Esophagus muscularis mucosa (tissue), 4 donors: ENCODE measurements at regions not wholly inside any gene's neighbourhood (a gene's known extent, or its start where the extent isn't known, plus 50 kb on each side); places are given as distances from the start of the nearest gene placed in this dataset.
"Not testable (repeated sequence)": the region's sequence is repeated elsewhere in the genome, so short reads cannot be mapped to it uniquely, and the experiment has no call there.

Experiments used
- DNase-seq: peaks from one replicate; pipeline ENCODE4 v3.0.0-alpha.2; 2017; ENCODE audit errors: extremely low spot score
- H3K27ac ChIP-seq, 4 donors: fragments of 200-600 bp; sonication (generic); replicated peaks in 1 of 4; 1 replicate in 3 of 4; 2 replicates in 1 of 4; pipeline ENCODE4 v1.5.1; 2016 to 2019; ENCODE audit warnings: mild to moderate bottlenecking in 1 of 4
- H3K27me3 ChIP-seq, 4 donors: fragments of 200-600 bp; sonication (generic); one replicate each; pipeline versions ENCODE4 v1.5.1 to v1.6.0; 2016 to 2019
- H3K36me3 ChIP-seq, 4 donors: fragments of 200-600 bp; sonication (generic); one replicate each; pipeline ENCODE4 v1.5.1; 2016 to 2019
- H3K4me1 ChIP-seq, 4 donors: fragments of 200-600 bp; sonication (generic); one replicate each; pipeline ENCODE4 v1.5.1; 2016 to 2019
- H3K4me3 ChIP-seq, 4 donors: fragments of 200-600 bp; sonication (generic); 1 replicate in 2 of 4; 2 replicates in 2 of 4; pipeline ENCODE4 v1.5.1; 2016 to 2019; ENCODE audit warnings: mild to moderate bottlenecking in 4 of 4, moderate library complexity in 1 of 4
- H3K9me3 ChIP-seq, 4 donors: fragments of 200-600 bp; sonication (generic); 1 replicate in 3 of 4; 2 replicates in 1 of 4; pipeline ENCODE4 v1.5.1; 2016 to 2019
- EP300 ChIP-seq: sonication (generic); formaldehyde crosslinking; IDR thresholded peaks from one replicate; pipeline ENCODE4 v1.6.1; 2017; ENCODE audit warnings: antibody characterized with exemption
- POLR2A ChIP-seq: fragments of 450-650 bp; IDR thresholded peaks from one replicate; pipeline ENCODE4 v1.6.1; 2017; ENCODE audit warnings: antibody characterized with exemption, moderate library complexity, mild to moderate bottlenecking, low read depth
- POLR2AphosphoS5 ChIP-seq, 2 donors: sonication (generic); formaldehyde crosslinking; IDR thresholded peaks; one replicate each; pipeline ENCODE4 v1.6.1; 2017; ENCODE audit warnings: antibody characterized with exemption in 2 of 2
- WGBS: methylation state at CpG from one replicate; pipeline ENCODE4 v1.1.5; 2018; 5-methylcytosine and 5-hydroxymethylcytosine counted together
- intact Hi-C: fragments of 100-400 bp; cut with DNase I; formaldehyde crosslinking; loops from one replicate; pipeline ENCODE4 v1.15.1; 2023
- TF ChIP-seq, protein P1 (sequence below), 3 experiments: fragments of 200-600 bp in 2 of 3; fragments of 450-650 bp in 1 of 3; sonication (generic) in 2 of 3; IDR thresholded peaks; one replicate each; pipeline ENCODE4 v1.5.1; 2017 to 2019; ENCODE audit warnings: antibody characterized with exemption in 3 of 3, mild to moderate bottlenecking in 2 of 3, moderate library complexity in 1 of 3

DNA sequence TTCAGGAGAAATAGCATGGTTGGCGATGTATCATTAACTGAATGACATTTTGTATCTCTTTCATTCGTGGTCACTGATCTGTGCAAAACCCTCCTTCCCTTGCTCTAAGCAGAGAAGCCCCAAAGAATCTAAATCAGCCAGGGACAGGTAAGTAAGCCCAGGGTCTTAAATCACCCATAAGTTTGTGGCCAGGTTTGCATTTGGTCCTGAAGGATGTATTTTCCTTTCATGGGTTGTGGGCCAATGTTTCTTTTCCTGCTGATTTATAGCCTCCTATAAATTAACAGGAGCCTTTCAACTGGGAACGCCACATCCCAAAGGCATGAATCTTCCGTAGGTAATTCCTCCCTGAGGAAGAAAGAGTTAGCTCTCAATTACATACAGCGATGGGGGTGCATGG, 217.5 kb upstream of the TNC start:
- intact Hi-C loops, result no loop called here
- TF ChIP-seq POLR2AphosphoS5 (IDR thresholded peaks at IDR 0.05) (no peak), POLR2A (no peak), EP300 (no peak)
- TF ChIP-seq, protein P1, sequence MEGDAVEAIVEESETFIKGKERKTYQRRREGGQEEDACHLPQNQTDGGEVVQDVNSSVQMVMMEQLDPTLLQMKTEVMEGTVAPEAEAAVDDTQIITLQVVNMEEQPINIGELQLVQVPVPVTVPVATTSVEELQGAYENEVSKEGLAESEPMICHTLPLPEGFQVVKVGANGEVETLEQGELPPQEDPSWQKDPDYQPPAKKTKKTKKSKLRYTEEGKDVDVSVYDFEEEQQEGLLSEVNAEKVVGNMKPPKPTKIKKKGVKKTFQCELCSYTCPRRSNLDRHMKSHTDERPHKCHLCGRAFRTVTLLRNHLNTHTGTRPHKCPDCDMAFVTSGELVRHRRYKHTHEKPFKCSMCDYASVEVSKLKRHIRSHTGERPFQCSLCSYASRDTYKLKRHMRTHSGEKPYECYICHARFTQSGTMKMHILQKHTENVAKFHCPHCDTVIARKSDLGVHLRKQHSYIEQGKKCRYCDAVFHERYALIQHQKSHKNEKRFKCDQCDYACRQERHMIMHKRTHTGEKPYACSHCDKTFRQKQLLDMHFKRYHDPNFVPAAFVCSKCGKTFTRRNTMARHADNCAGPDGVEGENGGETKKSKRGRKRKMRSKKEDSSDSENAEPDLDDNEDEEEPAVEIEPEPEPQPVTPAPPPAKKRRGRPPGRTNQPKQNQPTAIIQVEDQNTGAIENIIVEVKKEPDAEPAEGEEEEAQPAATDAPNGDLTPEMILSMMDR (IDR thresholded peaks at IDR 0.05), result no peak
- whole genome bisulfite sequencing, result 96% methylated on average over 5 of the region's 5 CpGs
- no peaks in the 10 kb centered on the region for H3K27me3 ChIP-seq
- H3K27ac ChIP-seq, result no peak overlapping the region
- no peak overlapping the region for H3K4me3 ChIP-seq
- DNase-seq, result no peak
- H3K36me3 ChIP-seq, result no peaks in the 10 kb centered on the region
- H3K9me3 ChIP-seq, result peaks cover 0 to 10% (median 0%) of the 10 kb centered on the region in 4 donors
- no peaks in the 10 kb centered on the region for H3K4me1 ChIP-seq

DNA sequence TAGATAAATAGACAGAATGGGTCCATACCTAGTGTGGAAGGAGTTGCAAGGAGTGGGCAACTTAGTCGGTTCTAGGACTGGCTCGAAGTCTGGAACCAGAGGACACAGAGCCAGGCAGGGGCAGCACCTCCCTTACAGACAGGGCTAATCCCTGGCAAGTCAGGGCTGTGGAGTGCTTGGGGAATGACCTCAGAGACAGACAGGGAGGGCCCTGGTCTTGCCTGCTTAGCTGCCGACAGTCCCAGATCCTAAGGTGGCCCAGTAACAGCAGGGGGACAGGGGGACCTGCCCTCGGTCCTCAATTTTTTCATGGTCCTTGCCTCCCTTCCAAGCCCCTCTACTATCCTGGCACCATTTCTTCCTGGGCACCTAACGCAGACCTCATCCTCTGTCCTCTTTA, 222.4 kb upstream of the TNC start:
- no peaks in the 10 kb centered on the region for H3K27me3 ChIP-seq
- peaks cover 0 to 9% (median 8%) of the 10 kb centered on the region in 4 donors for H3K4me1 ChIP-seq
- no peak for DNase-seq
- WGBS, result 90% methylated on average over 5 of the region's 5 CpGs
- no peak overlapping the region for H3K4me3 ChIP-seq
- intact Hi-C loops, result no loop called here
- no peak overlapping the region for H3K27ac ChIP-seq
- no peaks in the 10 kb centered on the region for H3K36me3 ChIP-seq
- peaks cover 0 to 10% (median 0%) of the 10 kb centered on the region in 4 donors for H3K9me3 ChIP-seq
- TF ChIP-seq POLR2A (no peak), POLR2AphosphoS5 (IDR thresholded peaks at IDR 0.05) (no peak), EP300 (no peak)
- TF ChIP-seq, protein P1 (IDR thresholded peaks at IDR 0.05), result no peak

DNA sequence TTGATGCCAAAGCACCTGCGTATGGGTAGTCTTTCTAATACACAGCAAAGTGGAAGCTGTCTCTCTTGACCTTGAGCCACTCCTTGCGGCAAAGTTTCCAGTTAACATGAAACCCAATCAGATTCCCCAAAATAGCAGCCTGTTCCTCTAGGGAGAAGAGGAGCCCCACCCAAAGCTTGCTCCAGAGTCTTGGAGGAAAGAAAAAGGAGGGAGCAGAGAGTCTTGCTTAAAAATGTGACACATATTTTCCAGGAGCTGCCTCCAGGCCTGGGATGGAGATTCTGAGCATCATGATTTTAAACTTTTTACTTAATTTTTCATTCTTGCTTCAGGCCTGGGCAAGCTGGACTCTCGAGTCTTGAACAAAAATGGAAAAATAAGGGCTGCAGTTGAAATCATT, 223.5 kb upstream of the TNC start:
- H3K27ac ChIP-seq, result peak overlapping the region in 1 of 4 donors; percentile 7

DNA sequence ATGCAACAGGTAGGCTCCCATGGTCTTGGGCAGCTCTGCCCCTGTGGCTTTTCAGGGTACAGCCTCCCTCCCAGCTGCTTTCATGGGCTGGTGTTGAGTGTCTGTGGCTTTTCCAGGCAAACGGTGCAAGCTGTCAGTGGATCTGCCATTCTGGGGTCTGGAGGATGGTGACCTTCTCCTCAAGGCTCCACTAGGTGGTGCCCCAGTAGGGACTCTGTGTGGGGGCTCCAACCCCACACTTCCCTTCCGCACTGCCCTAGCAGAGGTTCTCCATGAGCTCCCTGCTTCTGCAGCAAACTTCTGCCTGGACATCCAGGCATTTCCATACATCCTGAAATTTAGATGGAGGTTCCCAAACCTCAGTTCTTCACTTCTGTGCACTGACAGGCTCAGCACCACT, 229.8 kb upstream of the TNC start:
- intact Hi-C loops, H3K4me1 ChIP-seq, H3K27me3 ChIP-seq, H3K9me3 ChIP-seq, H3K36me3 ChIP-seq, H3K27ac ChIP-seq, H3K4me3 ChIP-seq, DNase-seq: not testable (repeated sequence)
- 81% methylated on average over 2 of the region's 2 CpGs for WGBS

More for the DNA sequence above, 223.5 kb upstream of the TNC start:
- TF ChIP-seq, protein P1 (IDR thresholded peaks at IDR 0.05), result no peak
- TF ChIP-seq POLR2AphosphoS5 (IDR thresholded peaks at IDR 0.05), result peak; percentile 21 to 32
- intact Hi-C loops, result no loop called here
- no peaks in the 10 kb centered on the region for H3K27me3 ChIP-seq
- 45% methylated on average over 3 of the region's 3 CpGs for WGBS
- DNase-seq, result no peak
- H3K36me3 ChIP-seq, result no peaks in the 10 kb centered on the region
- peaks cover 0 to 9% (median 8%) of the 10 kb centered on the region in 4 donors for H3K4me1 ChIP-seq
- peaks cover 0 to 3% (median 0%) of the 10 kb centered on the region in 4 donors for H3K9me3 ChIP-seq
- no peak overlapping the region for H3K4me3 ChIP-seq

DNA sequence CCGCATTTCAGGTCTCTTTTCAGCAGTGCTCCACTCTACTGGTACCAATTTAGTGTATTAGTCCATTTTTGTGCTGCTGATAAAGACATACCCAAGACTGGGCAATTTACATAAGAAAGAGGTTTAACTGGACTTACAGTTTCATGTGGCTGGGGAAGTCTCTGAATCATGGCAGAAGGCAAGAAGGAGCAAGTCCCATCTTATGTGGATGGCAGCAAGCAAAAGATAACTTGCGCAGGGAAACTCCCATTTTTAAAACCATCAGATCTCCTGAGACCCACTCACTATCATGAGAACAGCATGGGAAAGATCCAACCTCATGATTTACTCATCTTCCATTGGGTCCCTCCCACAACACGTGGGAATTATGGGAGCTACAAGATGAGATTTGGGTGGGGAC, 231.0 kb upstream of the TNC start:
- H3K36me3 ChIP-seq, DNase-seq, intact Hi-C loops, H3K4me3 ChIP-seq, H3K4me1 ChIP-seq, H3K27ac ChIP-seq, H3K9me3 ChIP-seq, H3K27me3 ChIP-seq: not testable (repeated sequence)
- 85% methylated on average over 3 of the region's 3 CpGs for WGBS

DNA sequence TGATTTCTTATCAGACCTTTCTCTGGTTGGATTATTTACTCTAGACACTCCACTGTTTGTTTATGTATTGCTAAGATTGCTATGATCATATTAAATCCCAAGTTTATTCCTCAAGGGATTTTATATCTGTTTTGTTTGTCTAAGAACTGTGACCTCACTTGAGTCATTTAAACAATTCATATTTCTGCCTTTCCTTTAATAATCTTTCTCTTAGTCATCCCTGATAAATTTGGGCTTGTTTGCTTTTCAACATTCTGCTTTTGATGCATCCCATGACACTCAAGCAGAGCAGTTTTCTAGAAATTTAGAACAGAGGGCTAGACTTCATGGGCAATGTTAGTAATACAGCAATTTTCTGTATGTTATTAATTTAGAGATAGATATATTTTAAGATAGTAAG, 231.6 kb upstream of the TNC start:
- intact Hi-C loops, result no loop called here
- Histone ChIP-seq H3K27me3 (no peaks in the 10 kb centered on the region), H3K4me3 (no peak overlapping the region), H3K4me1 (no peaks in the 10 kb centered on the region), H3K27ac (no peak overlapping the region), H3K36me3 (no peaks in the 10 kb centered on the region), H3K9me3 (no peaks in the 10 kb centered on the region)
- DNase-seq, result no peak
- TF ChIP-seq POLR2A (no peak), POLR2AphosphoS5 (IDR thresholded peaks at IDR 0.05) (no peak), EP300 (no peak)
- TF ChIP-seq, protein P1 (IDR thresholded peaks at IDR 0.05), result no peak
